Neural cell (in vitro differentiated cells): ENCODE measurements at regions not wholly inside any gene's neighbourhood (a gene's known extent, or its start where the extent isn't known, plus 50 kb on each side); places are given as distances from the start of the nearest gene placed in this dataset.

ENCODE experiments used
- H2AFZ ChIP-seq: fragments of 200-600, 300-800 bp; sonication (generic), shearing (Covaris generic); 2 replicates; pipeline ENCODE4 v1.6.0; 2014; ENCODE audit warnings: low read depth, mild to moderate bottlenecking, antibody characterized with exemption, low read length, moderate library complexity
- H3F3A ChIP-seq: fragments of 200-600 bp; shearing (Covaris generic); 2 replicates; pipeline ENCODE4 v1.6.1; 2016; ENCODE audit warnings: mild to moderate bottlenecking, moderate library complexity, mixed read lengths, antibody characterized with exemption, low read length; ENCODE audit not compliant: insufficient read depth, poor library complexity, severe bottlenecking
- H3K27ac ChIP-seq: fragments of 200-600, 300-800 bp; sonication (generic), shearing (Covaris generic); 2 replicates; pipeline ENCODE4 v1.5.1; 2014; ENCODE audit warnings: mild to moderate bottlenecking, low read length, moderate library complexity
- H3K27me3 ChIP-seq: fragments of 300-800, 200-600 bp; sonication (generic), shearing (Covaris generic); 2 replicates; pipeline ENCODE4 v1.6.0; 2014; ENCODE audit warnings: mild to moderate bottlenecking, low read depth, low read length, moderate library complexity; ENCODE audit not compliant: insufficient read depth
- H3K36me3 ChIP-seq: fragments of 300-800, 200-600 bp; sonication (generic), shearing (Covaris generic); 2 replicates; pipeline ENCODE4 v1.5.1; 2014; ENCODE audit warnings: mild to moderate bottlenecking, antibody characterized with exemption, low read length, moderate library complexity; ENCODE audit not compliant: insufficient read depth
- H3K4me2 ChIP-seq: fragments of 300-800, 200-600 bp; sonication (generic), shearing (Covaris generic); 2 replicates; pipeline ENCODE4 v1.6.0; 2014; ENCODE audit warnings: mild to moderate bottlenecking, low read length
- H3K4me3 ChIP-seq: fragments of 300-800, 200-600 bp; sonication (generic), shearing (Covaris generic); 2 replicates; pipeline ENCODE4 v1.5.1; 2014; ENCODE audit warnings: mild to moderate bottlenecking, low read length, moderate library complexity
- H3K79me2 ChIP-seq: fragments of 200-600 bp; shearing (Covaris generic); replicated peaks from 2 replicates; pipeline ENCODE4 v1.6.0; 2014; ENCODE audit warnings: mild to moderate bottlenecking, low read length, moderate library complexity; ENCODE audit not compliant: insufficient read depth
- H3K9ac ChIP-seq: fragments of 300-800, 200-600 bp; sonication (generic), shearing (Covaris generic); 2 replicates; pipeline ENCODE4 v1.6.1; 2016; ENCODE audit warnings: mild to moderate bottlenecking, low read length, mixed read lengths
- H3K9me2 ChIP-seq: fragments of 200-600 bp; shearing (Covaris generic); 2 replicates; pipeline ENCODE4 v1.6.1; 2016; ENCODE audit warnings: mild to moderate bottlenecking, low read length, mixed read lengths; ENCODE audit not compliant: insufficient read depth
- H3K9me3 ChIP-seq: fragments of 200-600, 300-800 bp; sonication (generic), shearing (Covaris generic); 2 replicates; pipeline ENCODE4 v1.6.1; 2016; ENCODE audit warnings: mild to moderate bottlenecking, mixed run types, low read length, moderate library complexity, mixed read lengths
- H4K20me1 ChIP-seq: fragments of 200-600 bp; shearing (Covaris generic); 2 replicates; pipeline ENCODE4 v1.6.1; 2016; ENCODE audit warnings: mild to moderate bottlenecking, mixed run types; ENCODE audit not compliant: insufficient read depth
- CTCF ChIP-seq: fragments of 450-650 bp; IDR thresholded peaks from 2 replicates; pipeline ENCODE4 v1.5.1; 2014; ENCODE audit warnings: antibody characterized with exemption, mild to moderate bottlenecking, moderate library complexity; ENCODE audit not compliant: poor library complexity, severe bottlenecking
- EP300 ChIP-seq: fragments of 450-650 bp; conservative IDR thresholded peaks from 2 replicates; pipeline ENCODE4 v1.6.1; 2014; ENCODE audit warnings: antibody characterized with exemption, mild to moderate bottlenecking, moderate library complexity; ENCODE audit not compliant: poor library complexity, severe bottlenecking
- EZH2 ChIP-seq: fragments of 200-600, 300-800 bp; shearing (Covaris generic), sonication (generic); IDR thresholded peaks from 2 replicates; pipeline ENCODE4 v1.6.1; 2014; ENCODE audit warnings: antibody characterized with exemption, low read length, borderline replicate concordance, mild to moderate bottlenecking; ENCODE audit not compliant: insufficient read depth, poor library complexity, severe bottlenecking
- MXI1 ChIP-seq: fragments of 450-650 bp; conservative IDR thresholded peaks from 2 replicates; pipeline ENCODE4 v1.6.1; 2014; ENCODE audit warnings: antibody characterized with exemption, mild to moderate bottlenecking; ENCODE audit not compliant: poor library complexity, severe bottlenecking
- POLR2AphosphoS5 ChIP-seq: IDR thresholded peaks from 2 replicates; pipeline ENCODE4 v1.6.1; 2012
- RAD21 ChIP-seq: fragments of 450-650 bp; conservative IDR thresholded peaks from 2 replicates; pipeline ENCODE4 v1.6.1; 2014; ENCODE audit warnings: antibody characterized with exemption, mild to moderate bottlenecking, moderate library complexity
- REST ChIP-seq: IDR thresholded peaks from 2 replicates; pipeline ENCODE4 v1.6.1; 2012; ENCODE audit warnings: borderline replicate concordance
- SMC3 ChIP-seq: fragments of 450-650 bp; conservative IDR thresholded peaks from 2 replicates; pipeline ENCODE4 v1.6.1; 2014; ENCODE audit warnings: antibody characterized with exemption, mild to moderate bottlenecking, moderate library complexity; ENCODE audit not compliant: poor library complexity
- TAF1 ChIP-seq: IDR thresholded peaks from 2 replicates; pipeline ENCODE4 v1.6.1; 2012; ENCODE audit warnings: low read depth

DNA sequence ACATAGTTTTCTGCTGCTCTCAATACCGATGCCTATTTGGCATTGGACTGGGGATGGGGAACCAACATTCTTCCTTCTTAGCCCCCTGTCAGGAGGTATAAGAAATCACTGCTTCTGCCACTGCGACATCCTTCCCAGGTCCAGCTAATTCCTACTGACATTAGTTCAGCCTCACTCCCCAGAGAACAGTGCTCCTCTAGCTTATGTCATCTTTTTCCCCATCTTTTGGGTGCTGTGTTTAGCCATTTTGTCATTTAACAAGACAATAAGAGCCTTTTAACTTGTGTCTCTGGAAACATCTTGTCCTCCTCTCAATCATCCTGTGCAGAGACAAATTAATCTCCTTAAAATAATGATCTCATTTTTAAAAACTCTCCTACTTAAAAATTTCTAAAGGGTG is 167.0 kb upstream of the PLXNC1 start:
- no peaks in the 10 kb centered on the region for H3K9me3 ChIP-seq
- no peaks in the 10 kb centered on the region for H3K27me3 ChIP-seq
- no peak overlapping the region for H3K4me3 ChIP-seq
- no peaks in the 10 kb centered on the region for H3K79me2 ChIP-seq
- H2AFZ ChIP-seq: no peak overlapping the region
- H3K36me3 ChIP-seq: no peaks in the 10 kb centered on the region
- no peak overlapping the region for H3K9ac ChIP-seq
- H3K4me2 ChIP-seq: no peak overlapping the region
- TF ChIP-seq EP300 (no peak), REST (no peak), TAF1 (no peak), RAD21 (no peak), POLR2AphosphoS5 (no peak), MXI1 (no peak), CTCF (no peak), SMC3 (no peak), EZH2 (no peak)
- H3F3A ChIP-seq: no peaks in the 10 kb centered on the region
- no peak overlapping the region for H3K27ac ChIP-seq
- no peaks in the 10 kb centered on the region for H4K20me1 ChIP-seq
- no peaks in the 10 kb centered on the region for H3K9me2 ChIP-seq

GRCh38 chr12:93982771-93983315 is 165.5 kb upstream of the PLXNC1 start:
- no peaks in the 10 kb centered on the region for H3K79me2 ChIP-seq
- H3K27me3 ChIP-seq: no peaks in the 10 kb centered on the region
- TF ChIP-seq RAD21: no peak
- no peak for TF ChIP-seq MXI1
- TF ChIP-seq CTCF: no peak
- TF ChIP-seq SMC3: no peak
- TF ChIP-seq TAF1: no peak
- no peak for TF ChIP-seq EP300
- no peak overlapping the region for H3K9ac ChIP-seq
- no peaks in the 10 kb centered on the region for H4K20me1 ChIP-seq
- H3K4me2 ChIP-seq: no peak overlapping the region
- H3F3A ChIP-seq: no peaks in the 10 kb centered on the region
- no peaks in the 10 kb centered on the region for H3K9me2 ChIP-seq
- H2AFZ ChIP-seq: no peak overlapping the region
- H3K27ac ChIP-seq: no peak overlapping the region
- H3K4me3 ChIP-seq: no peak overlapping the region
- no peaks in the 10 kb centered on the region for H3K9me3 ChIP-seq
- no peaks in the 10 kb centered on the region for H3K36me3 ChIP-seq
